ENCODE measurements at regions not wholly inside any gene's neighbourhood (a gene's known extent, or its start where the extent isn't known, plus 50 kb on each side); places are given as distances from the start of the nearest gene placed in this dataset.
"Not testable (repeated sequence)": the region's sequence is repeated elsewhere in the genome, so short reads cannot be mapped to it uniquely, and the experiment has no call there.

GRCh38 chr2:116802671-116803070 lies 1011.8 kb upstream of the DDX18 start:
- 74% methylated on average over 3 of the region's 3 CpGs for WGBS
- Histone ChIP-seq H3K27me3 (ENCODE audit: control insufficient read depth in 4 of 4, insufficient read depth in 4 of 4, low read length in 3 of 4) (no peaks in the 10 kb centered on the region), H3K36me3 (ENCODE audit: control insufficient read depth in 4 of 4, insufficient read depth in 3 of 4, low read depth in 1 of 4, low read length in 3 of 4) (no peaks in the 10 kb centered on the region), H3K27ac (ENCODE audit: low read depth in 1 of 2, low read length in 2 of 2) (no peak overlapping the region), H3K9ac (ENCODE audit: low read depth in 1 of 2, low read length in 2 of 2) (no peak overlapping the region), H3K9me3 (ENCODE audit: control insufficient read depth in 4 of 4, low read length in 3 of 4) (peaks cover 0 to 7% (median under 1%) of the 10 kb centered on the region in 4 donors), H3K4me3 (ENCODE audit: low read depth in 1 of 3, low read length in 3 of 3) (no peak overlapping the region), H3K4me1 (ENCODE audit: control insufficient read depth in 4 of 4, insufficient read depth in 4 of 4, low read length in 3 of 4) (no peaks in the 10 kb centered on the region)
- DNase-seq (ENCODE audit: low spot score), result no peak
- TF ChIP-seq, protein P1, sequence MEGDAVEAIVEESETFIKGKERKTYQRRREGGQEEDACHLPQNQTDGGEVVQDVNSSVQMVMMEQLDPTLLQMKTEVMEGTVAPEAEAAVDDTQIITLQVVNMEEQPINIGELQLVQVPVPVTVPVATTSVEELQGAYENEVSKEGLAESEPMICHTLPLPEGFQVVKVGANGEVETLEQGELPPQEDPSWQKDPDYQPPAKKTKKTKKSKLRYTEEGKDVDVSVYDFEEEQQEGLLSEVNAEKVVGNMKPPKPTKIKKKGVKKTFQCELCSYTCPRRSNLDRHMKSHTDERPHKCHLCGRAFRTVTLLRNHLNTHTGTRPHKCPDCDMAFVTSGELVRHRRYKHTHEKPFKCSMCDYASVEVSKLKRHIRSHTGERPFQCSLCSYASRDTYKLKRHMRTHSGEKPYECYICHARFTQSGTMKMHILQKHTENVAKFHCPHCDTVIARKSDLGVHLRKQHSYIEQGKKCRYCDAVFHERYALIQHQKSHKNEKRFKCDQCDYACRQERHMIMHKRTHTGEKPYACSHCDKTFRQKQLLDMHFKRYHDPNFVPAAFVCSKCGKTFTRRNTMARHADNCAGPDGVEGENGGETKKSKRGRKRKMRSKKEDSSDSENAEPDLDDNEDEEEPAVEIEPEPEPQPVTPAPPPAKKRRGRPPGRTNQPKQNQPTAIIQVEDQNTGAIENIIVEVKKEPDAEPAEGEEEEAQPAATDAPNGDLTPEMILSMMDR (IDR thresholded peaks at IDR 0.05; ENCODE audit: low read depth, low read length, missing input control), result no peak
- TF ChIP-seq ATF3 (IDR thresholded peaks at IDR 0.05) (no peak), SP1 (IDR thresholded peaks at IDR 0.05) (no peak), REST (IDR thresholded peaks at IDR 0.05) (no peak), FOXA2 (IDR thresholded peaks at IDR 0.05) (no peak), NR2F2 (IDR thresholded peaks at IDR 0.05) (no peak), HNF4A (conservative IDR thresholded peaks at IDR 0.05) (no peak), TAF1 (conservative IDR thresholded peaks at IDR 0.05) (no peak), HNF4G (IDR thresholded peaks at IDR 0.05) (no peak), GABPA (IDR thresholded peaks at IDR 0.05 in 1 of 2, conservative IDR thresholded peaks at IDR 0.05 in 1 of 2) (no peak), FOXA1 (IDR thresholded peaks at IDR 0.05) (no peak), YY1 (IDR thresholded peaks at IDR 0.05) (no peak), RXRA (IDR thresholded peaks at IDR 0.05) (no peak), RAD21 (IDR thresholded peaks at IDR 0.05) (no peak)
- TF ChIP-seq, protein P2, sequence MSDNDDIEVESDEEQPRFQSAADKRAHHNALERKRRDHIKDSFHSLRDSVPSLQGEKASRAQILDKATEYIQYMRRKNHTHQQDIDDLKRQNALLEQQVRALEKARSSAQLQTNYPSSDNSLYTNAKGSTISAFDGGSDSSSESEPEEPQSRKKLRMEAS (IDR thresholded peaks at IDR 0.05), result no peak

DNA sequence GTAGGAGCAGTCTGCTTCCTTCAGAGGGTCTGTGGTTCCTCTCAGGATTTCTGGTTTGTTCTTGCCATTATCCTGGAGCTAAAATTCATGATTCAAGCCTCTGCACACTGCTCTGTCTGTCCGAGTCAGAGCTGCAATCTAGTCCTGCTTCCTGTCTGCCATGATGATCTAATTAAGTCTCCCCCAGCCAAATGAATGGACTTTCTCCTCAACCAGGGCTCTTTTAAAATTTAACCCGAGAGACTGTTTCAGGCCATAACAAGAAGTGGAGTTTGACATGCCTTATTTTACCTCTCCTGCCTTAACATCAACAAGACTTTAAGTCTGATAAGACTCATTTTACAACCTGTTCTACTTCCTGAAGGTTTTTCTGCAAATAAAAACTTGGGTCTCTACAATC lies 1009.6 kb upstream of the DDX18 start:
- no peaks in the 10 kb centered on the region for H3K27me3 ChIP-seq (ENCODE audit: control insufficient read depth in 4 of 4, insufficient read depth in 4 of 4, low read length in 3 of 4)
- H3K4me1 ChIP-seq (ENCODE audit: control insufficient read depth in 4 of 4, insufficient read depth in 4 of 4, low read length in 3 of 4), result no peaks in the 10 kb centered on the region
- no peak for DNase-seq (ENCODE audit: low spot score)
- no peak overlapping the region for H3K4me3 ChIP-seq (ENCODE audit: low read depth in 1 of 3, low read length in 3 of 3)
- 14% methylated on average over 2 of the region's 2 CpGs for WGBS
- no peaks in the 10 kb centered on the region for H3K36me3 ChIP-seq (ENCODE audit: control insufficient read depth in 4 of 4, insufficient read depth in 3 of 4, low read depth in 1 of 4, low read length in 3 of 4)
- H3K27ac ChIP-seq (ENCODE audit: low read depth in 1 of 2, low read length in 2 of 2), result no peak overlapping the region
- peaks cover 0 to 7% (median under 1%) of the 10 kb centered on the region in 4 donors for H3K9me3 ChIP-seq (ENCODE audit: control insufficient read depth in 4 of 4, low read length in 3 of 4)
- H3K9ac ChIP-seq (ENCODE audit: low read depth in 1 of 2, low read length in 2 of 2), result no peak overlapping the region
- TF ChIP-seq SP1 (IDR thresholded peaks at IDR 0.05) (no peak), HNF4A (conservative IDR thresholded peaks at IDR 0.05) (no peak), NR2F2 (IDR thresholded peaks at IDR 0.05) (no peak), REST (IDR thresholded peaks at IDR 0.05) (no peak), JUND (IDR thresholded peaks at IDR 0.05) (no peak)

DNA sequence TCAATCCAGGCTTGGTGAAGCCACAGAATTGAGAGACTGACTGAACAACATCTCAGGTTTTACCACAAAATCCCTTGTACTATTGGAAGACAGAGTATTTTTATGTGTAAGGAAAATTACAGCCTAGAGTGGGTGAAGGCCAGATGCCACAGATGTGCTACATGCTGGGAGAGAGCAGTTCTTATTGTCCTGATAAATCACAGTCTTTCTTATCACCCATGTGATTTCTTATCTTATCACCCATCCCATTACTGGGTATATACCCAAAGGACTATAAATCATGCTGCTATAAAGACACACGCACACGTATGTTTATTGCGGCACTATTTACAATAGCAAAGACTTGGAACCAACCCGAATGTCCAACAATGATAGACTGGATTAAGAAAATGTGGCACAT lies 1008.0 kb upstream of the DDX18 start:
- not testable (repeated sequence) for H3K36me3 ChIP-seq (ENCODE audit: control insufficient read depth in 4 of 4, insufficient read depth in 3 of 4, low read depth in 1 of 4, low read length in 3 of 4); H3K27ac ChIP-seq (ENCODE audit: low read depth in 1 of 2, low read length in 2 of 2); H3K27me3 ChIP-seq (ENCODE audit: control insufficient read depth in 4 of 4, insufficient read depth in 4 of 4, low read length in 3 of 4); DNase-seq (ENCODE audit: low spot score); H3K4me3 ChIP-seq (ENCODE audit: low read depth in 1 of 3, low read length in 3 of 3); H3K4me1 ChIP-seq (ENCODE audit: control insufficient read depth in 4 of 4, insufficient read depth in 4 of 4, low read length in 3 of 4); H3K9ac ChIP-seq (ENCODE audit: low read depth in 1 of 2, low read length in 2 of 2); H3K9me3 ChIP-seq (ENCODE audit: control insufficient read depth in 4 of 4, low read length in 3 of 4)
- 94% methylated on average over 3 of the region's 4 CpGs for WGBS

Data from liver (tissue), 8 donors.